Stimulated activated effector memory CD8-positive, alpha-beta T cell treated with anti-CD3 and anti-CD28 coated beads, Interleukin-12 subunit alpha, Interleukin-12 subunit beta, amount 100 ng/mL, for 72 hours (primary cell): ENCODE measurements at regions not wholly inside any gene's neighbourhood (a gene's known extent, or its start where the extent isn't known, plus 50 kb on each side); places are given as distances from the start of the nearest gene placed in this dataset.

Experiments
- ATAC-seq: fragments of 150-1000 bp; cut with Tn5 transposase; 2 replicates; pipeline ENCODE4 v1.10.0; 2021
- DNase-seq, 2 donors: peaks; one replicate each; pipeline ENCODE4 v3.0.0; 2021 to 2022; ENCODE audit warnings: low spot score in 2 of 2
- H3K27ac Mint-ChIP-seq: one replicate; pipeline ENCODE4 v1.8.0; 2022; ENCODE audit warnings: mild to moderate bottlenecking, mixed read lengths
- H3K36me3 Mint-ChIP-seq: one replicate; pipeline ENCODE4 v1.8.0; 2022; ENCODE audit warnings: mild to moderate bottlenecking, mixed read lengths
- H3K4me1 Mint-ChIP-seq: one replicate; pipeline ENCODE4 v1.8.0; 2022; ENCODE audit warnings: mixed read lengths
- H3K4me3 Mint-ChIP-seq: one replicate; pipeline ENCODE4 v1.8.0; 2022; ENCODE audit warnings: mild to moderate bottlenecking, mixed read lengths
- H3K9me3 Mint-ChIP-seq: one replicate; pipeline ENCODE4 v1.8.0; 2022; ENCODE audit warnings: mixed read lengths

GRCh38 chr18:10232062-10232461 lies 222.4 kb upstream of the APCDD1 start:
- ATAC-seq (no peak), DNase-seq (no peak)
- H3K4me1 Mint-ChIP-seq, result no peaks in the 10 kb centered on the region
- H3K27ac Mint-ChIP-seq, result no peak overlapping the region
- H3K9me3 Mint-ChIP-seq, result peaks cover 8% of the 10 kb centered on the region
- H3K4me3 Mint-ChIP-seq, result no peak overlapping the region
- H3K36me3 Mint-ChIP-seq, result no peaks in the 10 kb centered on the region

DNA sequence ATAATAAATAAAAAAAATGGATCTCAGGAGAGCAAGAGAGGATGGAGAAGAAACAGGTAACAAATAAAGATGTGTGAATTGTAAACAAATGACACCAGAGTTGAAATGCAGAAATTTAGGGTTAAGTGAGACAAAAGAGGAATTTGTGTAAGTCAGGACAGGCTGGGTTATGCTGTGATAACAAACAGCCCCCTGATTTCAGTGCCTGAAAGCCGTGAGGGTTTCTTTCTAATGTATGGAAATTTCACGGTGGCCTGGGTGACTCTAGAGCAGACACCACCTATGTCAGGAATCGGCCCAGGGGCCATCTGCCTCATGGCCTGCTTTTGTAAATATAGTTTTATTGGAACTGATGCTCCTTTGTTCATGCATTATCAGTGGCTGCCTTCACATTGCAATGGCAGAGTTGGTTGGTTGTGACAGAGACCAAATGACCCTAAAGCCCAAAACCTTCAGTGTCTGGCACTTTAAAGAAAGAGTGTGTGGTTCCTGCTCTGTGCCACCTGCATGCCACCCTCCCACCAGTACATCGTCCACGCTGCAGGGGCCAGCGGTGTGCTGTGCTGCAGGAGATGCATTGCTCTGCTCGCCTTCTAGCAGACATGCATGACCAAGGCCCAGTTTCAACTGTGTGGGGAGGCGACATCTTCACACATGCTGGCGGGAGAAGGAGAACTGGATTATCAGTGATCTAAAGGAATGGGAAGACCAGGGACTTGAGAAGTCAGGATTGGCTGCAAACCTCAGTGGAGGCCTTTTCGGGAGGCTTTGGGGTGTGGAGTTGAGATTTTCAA lies 221.2 kb upstream of the APCDD1 start:
- H3K27ac Mint-ChIP-seq, result no peak overlapping the region
- ATAC-seq, result no peak

DNA sequence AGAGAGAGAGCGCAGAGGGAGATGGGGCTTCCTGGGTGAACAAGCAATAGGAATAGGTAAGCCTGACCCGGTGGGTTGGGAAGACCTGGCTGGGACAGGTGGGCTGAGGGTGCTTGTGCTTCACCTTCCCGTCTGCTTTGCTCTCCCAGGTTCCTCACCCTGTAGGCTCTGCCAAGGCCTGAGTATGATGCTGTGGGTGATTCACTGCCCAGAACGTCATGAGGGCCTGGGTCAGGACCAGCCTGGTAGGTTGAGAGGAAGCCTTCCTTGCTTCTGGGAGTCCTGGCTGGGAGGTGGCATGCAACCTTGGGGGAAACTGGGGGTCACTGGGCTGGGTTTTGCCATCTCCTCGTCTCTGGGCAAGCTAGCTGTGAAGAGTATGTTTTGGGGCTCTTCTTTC lies 220.2 kb upstream of the APCDD1 start:
- Mint-ChIP-seq H3K9me3 (peaks cover 8% of the 10 kb centered on the region), H3K4me3 (no peak overlapping the region), H3K27ac (no peak overlapping the region), H3K4me1 (no peaks in the 10 kb centered on the region), H3K36me3 (no peaks in the 10 kb centered on the region)
- ATAC-seq, result no peak
- no peak for DNase-seq

More for the DNA sequence above, 221.2 kb upstream of the APCDD1 start:
- DNase-seq, result no peak
- Mint-ChIP-seq H3K36me3 (no peaks in the 10 kb centered on the region), H3K9me3 (peaks cover 8% of the 10 kb centered on the region), H3K4me1 (no peaks in the 10 kb centered on the region), H3K4me3 (no peak overlapping the region)

GRCh38 chr18:10234912-10235660 lies 219.3 kb upstream of the APCDD1 start:
- peaks cover 8% of the 10 kb centered on the region for H3K9me3 Mint-ChIP-seq
- H3K36me3 Mint-ChIP-seq, result no peaks in the 10 kb centered on the region
- no peaks in the 10 kb centered on the region for H3K4me1 Mint-ChIP-seq
- no peak for DNase-seq
- no peak overlapping the region for H3K27ac Mint-ChIP-seq
- ATAC-seq, result no peak
- no peak overlapping the region for H3K4me3 Mint-ChIP-seq

DNA sequence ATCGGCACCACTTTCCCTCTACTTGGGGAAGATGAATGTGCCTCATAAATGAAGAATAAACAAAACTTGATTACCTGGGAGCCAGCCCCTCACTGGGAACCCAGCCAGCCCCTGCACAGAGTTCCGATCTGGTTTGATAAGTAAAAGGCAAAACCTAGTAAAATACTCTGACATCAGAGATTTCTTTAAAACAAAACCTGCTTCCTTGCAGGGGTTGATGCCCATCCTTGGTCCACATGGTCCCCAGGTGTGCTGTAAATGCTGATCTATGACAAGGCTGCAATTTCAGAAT lies 218.8 kb upstream of the APCDD1 start:
- ATAC-seq (no peak), DNase-seq (no peak)
- no peaks in the 10 kb centered on the region for H3K36me3 Mint-ChIP-seq
- H3K4me1 Mint-ChIP-seq, result no peaks in the 10 kb centered on the region
- peaks cover 8% of the 10 kb centered on the region for H3K9me3 Mint-ChIP-seq
- H3K4me3 Mint-ChIP-seq, result no peak overlapping the region
- H3K27ac Mint-ChIP-seq, result no peak overlapping the region

- Mint-ChIP-seq H3K4me1 (no peaks in the 10 kb centered on the region), H3K36me3 (no peaks in the 10 kb centered on the region), H3K4me3 (no peak overlapping the region), H3K9me3 (peaks cover under 1% of the 10 kb centered on the region), H3K27ac (no peak overlapping the region)
- no peak for DNase-seq
- ATAC-seq, result no peak
Measured at GRCh38 chr18:10239103-10239502, 215.3 kb upstream of the APCDD1 start.

DNA sequence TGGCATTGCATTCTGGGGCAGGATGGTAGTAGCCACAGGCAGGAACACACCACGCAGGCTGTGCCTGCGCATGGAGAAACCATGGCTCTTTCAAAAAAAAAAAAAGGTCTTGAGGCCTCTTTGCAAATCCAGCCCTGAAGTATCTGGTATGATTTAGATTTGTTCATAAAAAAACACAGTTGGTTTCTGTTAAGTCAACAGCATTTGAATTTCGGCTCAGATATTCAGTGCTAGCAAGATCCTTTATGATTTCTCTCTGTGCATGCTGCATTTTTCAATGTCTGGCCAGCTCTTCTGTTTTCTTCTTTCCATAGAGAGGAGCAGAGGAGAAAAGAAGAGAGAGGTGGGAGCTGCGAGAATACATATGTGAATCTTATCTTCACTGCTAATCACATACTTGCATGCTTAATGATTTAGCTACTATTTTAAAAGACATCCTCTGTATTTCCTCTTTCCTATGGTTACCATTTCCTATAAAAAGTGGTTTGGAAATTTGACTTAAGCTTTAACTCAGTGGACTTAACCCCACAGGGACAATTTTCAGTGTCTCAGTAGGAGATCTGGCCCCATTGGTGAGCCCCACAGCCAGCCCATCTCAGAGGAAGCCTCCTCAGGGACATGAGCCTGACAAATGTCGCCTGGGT lies 214.3 kb upstream of the APCDD1 start:
- Mint-ChIP-seq H3K36me3 (no peaks in the 10 kb centered on the region), H3K9me3 (no peaks in the 10 kb centered on the region), H3K4me1 (no peaks in the 10 kb centered on the region), H3K4me3 (no peak overlapping the region), H3K27ac (no peak overlapping the region)
- ATAC-seq, result no peak
- DNase-seq, result no peak

DNA sequence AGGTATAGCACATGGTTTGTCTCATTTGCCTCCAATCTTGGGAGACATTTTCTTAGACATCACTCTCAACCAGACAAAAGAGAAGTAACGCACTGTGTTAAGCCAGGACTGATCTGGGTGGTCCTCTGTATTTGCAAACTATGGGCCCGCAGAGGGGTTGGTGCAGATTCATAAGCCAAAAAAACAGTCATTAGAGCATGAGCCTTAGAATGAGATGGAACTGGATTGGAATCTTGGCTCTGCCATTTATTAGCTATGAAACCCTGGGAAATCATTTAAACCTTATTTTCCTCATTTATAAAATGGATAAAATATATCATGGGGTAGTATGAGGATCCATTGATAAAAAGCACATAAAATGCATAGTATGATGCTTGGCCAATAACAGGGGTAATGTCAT lies 213.5 kb upstream of the APCDD1 start:
- no peak for DNase-seq
- Mint-ChIP-seq H3K36me3 (no peaks in the 10 kb centered on the region), H3K9me3 (no peaks in the 10 kb centered on the region), H3K27ac (no peak overlapping the region), H3K4me1 (no peaks in the 10 kb centered on the region), H3K4me3 (no peak overlapping the region)
- no peak for ATAC-seq

DNA sequence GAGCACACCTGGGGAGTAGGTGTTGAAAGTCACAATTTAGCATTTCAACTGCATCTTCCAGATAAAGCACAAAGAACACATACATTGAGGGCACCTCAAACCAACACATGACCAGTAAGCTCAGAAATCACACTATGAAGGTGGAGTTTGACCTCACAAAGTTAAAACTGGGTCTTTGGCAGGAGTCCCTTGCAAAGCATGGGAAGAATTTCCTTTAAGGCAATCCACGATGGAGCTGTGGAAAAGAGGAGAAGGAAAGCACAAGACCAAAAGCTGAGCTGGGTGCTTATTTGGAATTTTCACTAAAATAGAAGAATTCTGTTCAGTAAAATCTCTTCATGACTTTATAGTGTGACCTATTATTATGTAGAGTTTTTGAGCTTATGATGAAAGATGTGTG lies 212.9 kb upstream of the APCDD1 start:
- H3K4me1 Mint-ChIP-seq, result no peaks in the 10 kb centered on the region
- H3K4me3 Mint-ChIP-seq, result no peak overlapping the region
- ATAC-seq (no peak), DNase-seq (no peak)
- H3K36me3 Mint-ChIP-seq, result no peaks in the 10 kb centered on the region
- no peaks in the 10 kb centered on the region for H3K9me3 Mint-ChIP-seq
- no peak overlapping the region for H3K27ac Mint-ChIP-seq

DNA sequence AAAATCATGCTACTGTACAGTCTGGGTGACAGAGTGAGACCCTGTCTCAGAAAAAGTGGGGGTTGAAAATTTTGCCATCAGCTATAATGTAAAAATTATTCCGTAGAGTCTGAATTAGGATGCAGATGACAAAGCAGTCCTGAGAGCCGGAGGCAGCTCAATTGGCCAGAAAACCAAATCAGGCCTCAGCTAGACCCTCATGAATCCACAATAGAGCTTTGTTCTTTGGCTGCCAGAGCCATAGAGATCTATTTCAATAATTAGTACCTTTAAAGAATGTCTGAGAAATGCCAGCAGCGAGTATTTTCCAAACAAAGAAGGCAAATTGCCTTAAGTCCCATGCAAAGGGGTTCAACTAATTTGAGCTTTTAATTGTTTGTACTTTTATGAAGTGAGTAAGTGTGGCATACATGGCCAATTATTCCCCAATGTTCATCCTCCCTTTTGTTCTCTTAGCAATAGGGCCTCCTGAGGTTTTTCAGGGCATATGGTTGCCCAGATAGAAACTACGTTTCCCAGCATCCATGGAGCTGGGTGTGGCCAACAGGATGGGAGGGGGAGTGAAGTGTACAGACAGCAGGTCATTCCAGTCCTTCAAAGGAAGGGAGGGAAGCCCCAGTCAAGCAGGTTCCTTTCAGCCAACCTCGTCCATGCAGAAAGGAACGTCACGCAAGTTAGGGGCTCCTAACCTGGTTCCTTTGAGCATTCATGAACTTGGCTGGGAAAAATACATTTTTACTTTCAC lies 211.3 kb upstream of the APCDD1 start:
- no peak overlapping the region for H3K27ac Mint-ChIP-seq
- no peaks in the 10 kb centered on the region for H3K4me1 Mint-ChIP-seq
- no peaks in the 10 kb centered on the region for H3K9me3 Mint-ChIP-seq
- H3K36me3 Mint-ChIP-seq, result no peaks in the 10 kb centered on the region
- DNase-seq (no peak), ATAC-seq (no peak)
- no peak overlapping the region for H3K4me3 Mint-ChIP-seq

DNA sequence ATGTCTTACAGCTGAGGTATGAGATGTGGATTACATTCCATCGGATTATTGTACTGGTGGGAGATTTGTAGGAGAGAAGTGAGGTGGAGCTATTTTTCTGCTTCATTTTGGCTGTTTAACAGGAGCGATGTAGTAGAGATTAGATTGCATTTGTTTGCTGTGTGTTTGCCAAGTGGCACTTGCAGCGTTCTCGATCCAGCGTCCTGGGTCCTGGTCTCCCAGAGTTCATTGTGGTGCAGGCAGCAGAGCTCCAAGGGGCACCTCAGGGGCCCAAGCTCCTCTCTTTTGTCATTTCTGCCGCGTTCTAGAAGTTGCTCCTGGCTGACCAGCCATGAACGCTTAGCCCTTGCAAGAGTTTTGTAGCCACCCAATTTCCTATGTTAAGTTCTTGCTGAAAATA lies 210.1 kb upstream of the APCDD1 start:
- no peak overlapping the region for H3K27ac Mint-ChIP-seq
- no peaks in the 10 kb centered on the region for H3K4me1 Mint-ChIP-seq
- H3K9me3 Mint-ChIP-seq, result no peaks in the 10 kb centered on the region
- H3K4me3 Mint-ChIP-seq, result no peak overlapping the region
- DNase-seq (no peak), ATAC-seq (no peak)
- no peaks in the 10 kb centered on the region for H3K36me3 Mint-ChIP-seq

DNA sequence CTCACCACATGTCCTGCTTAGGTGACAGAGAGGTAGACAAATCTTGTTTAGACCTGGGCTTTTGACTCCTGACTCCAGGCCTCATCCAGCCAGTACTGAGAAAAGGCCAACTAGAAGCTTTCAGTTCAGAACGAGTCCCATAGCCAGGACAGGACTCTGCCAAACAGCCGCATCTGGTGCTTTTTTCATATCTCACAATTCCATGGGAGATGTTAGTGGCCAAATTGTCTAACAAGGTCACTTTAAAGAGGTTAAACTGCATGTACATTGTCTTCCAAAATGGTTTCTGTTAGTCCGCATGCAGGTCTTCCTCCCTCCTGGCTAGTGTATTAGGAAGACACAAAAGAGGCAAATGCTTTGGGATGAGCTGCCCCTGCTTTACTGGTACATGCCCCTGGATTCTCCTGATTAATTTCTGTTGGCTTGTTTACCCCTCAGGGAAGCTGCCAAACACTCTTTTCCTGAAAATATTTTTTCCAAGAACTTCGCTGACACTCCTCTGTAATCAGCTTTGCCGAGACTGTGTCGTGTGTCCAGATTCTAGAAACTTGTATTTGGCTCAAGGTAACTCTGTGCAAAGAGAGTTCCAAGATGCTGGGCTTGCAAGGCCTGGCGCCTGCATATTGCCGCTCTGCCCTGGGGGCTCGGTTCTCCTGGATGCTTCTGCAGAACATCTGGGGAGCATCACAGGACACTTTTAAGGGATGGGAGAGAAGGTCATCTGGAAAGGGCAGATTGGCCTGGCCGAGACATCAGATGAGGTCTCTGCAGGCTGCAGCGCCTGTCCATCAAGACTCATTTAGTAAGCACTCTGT lies 209.2 kb upstream of the APCDD1 start:
- no peak overlapping the region for H3K4me3 Mint-ChIP-seq
- ATAC-seq, result no peak
- H3K27ac Mint-ChIP-seq, result no peak overlapping the region
- no peaks in the 10 kb centered on the region for H3K9me3 Mint-ChIP-seq
- H3K36me3 Mint-ChIP-seq, result no peaks in the 10 kb centered on the region
- DNase-seq, result no peak
- H3K4me1 Mint-ChIP-seq, result no peaks in the 10 kb centered on the region

DNA sequence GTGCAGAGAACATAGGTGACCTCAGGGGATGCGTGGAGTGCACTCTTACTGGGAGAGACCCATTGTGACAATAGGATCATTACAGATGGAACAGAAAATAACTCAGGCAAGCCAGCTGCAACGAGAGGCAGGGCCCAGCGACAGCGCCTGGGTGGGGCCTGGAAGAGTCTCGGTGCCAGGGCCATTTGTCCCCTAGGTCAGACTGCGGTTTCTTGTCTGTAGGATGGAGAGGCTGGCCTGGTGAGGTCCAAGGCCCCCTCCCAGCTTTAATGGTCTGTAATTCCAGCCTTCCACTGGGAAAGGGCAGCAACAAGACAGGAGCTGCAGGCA lies 208.6 kb upstream of the APCDD1 start:
- Mint-ChIP-seq H3K4me1 (no peaks in the 10 kb centered on the region), H3K9me3 (no peaks in the 10 kb centered on the region), H3K4me3 (no peak overlapping the region), H3K36me3 (no peaks in the 10 kb centered on the region), H3K27ac (no peak overlapping the region)
- DNase-seq, result no peak
- no peak for ATAC-seq

- H3K9me3 Mint-ChIP-seq, result no peaks in the 10 kb centered on the region
- H3K27ac Mint-ChIP-seq, result no peak overlapping the region
- DNase-seq (no peak), ATAC-seq (no peak)
- no peak overlapping the region for H3K4me3 Mint-ChIP-seq
- no peaks in the 10 kb centered on the region for H3K4me1 Mint-ChIP-seq
- H3K36me3 Mint-ChIP-seq, result no peaks in the 10 kb centered on the region
Measured at GRCh38 chr18:10247021-10247741, 207.3 kb upstream of the APCDD1 start.
